Activated T-helper 1 cell treated with anti-CD3 and anti-CD28 coated beads, Interleukin-12 subunit alpha, Interleukin-12 subunit beta, Interleukin-2, Interleukin-4 antibody, amounts not matched to agents 30 ng/mL and 10 ng/mL and 1 ng/mL, durations not matched to agents 14 hours and 24 hours and 36 hours (primary cell): ENCODE measurements at regions not wholly inside any gene's neighbourhood (a gene's known extent, or its start where the extent isn't known, plus 50 kb on each side); places are given as distances from the start of the nearest gene placed in this dataset.

Source experiments
- DNase-seq: peaks from one replicate; pipeline ENCODE4 v3.0.0; 2021; ENCODE audit warnings: low spot score
- H3K27ac Mint-ChIP-seq: one replicate; pipeline ENCODE4 v1.8.0; 2021; ENCODE audit warnings: mild to moderate bottlenecking, mixed read lengths
- H3K27me3 Mint-ChIP-seq: one replicate; pipeline ENCODE4 v1.8.0; 2022; ENCODE audit warnings: mild to moderate bottlenecking, moderate library complexity, mixed read lengths; ENCODE audit not compliant: insufficient read depth
- H3K36me3 Mint-ChIP-seq: one replicate; pipeline ENCODE4 v1.8.0; 2021; ENCODE audit warnings: low read depth, mixed read lengths
- H3K4me1 Mint-ChIP-seq: one replicate; pipeline ENCODE4 v1.8.0; 2021; ENCODE audit warnings: low read depth, mixed read lengths
- H3K4me3 Mint-ChIP-seq: one replicate; pipeline ENCODE4 v1.8.0; 2021; ENCODE audit warnings: mild to moderate bottlenecking, moderate library complexity, mixed read lengths
- H3K9me3 Mint-ChIP-seq: one replicate; pipeline ENCODE4 v1.8.0; 2021; ENCODE audit warnings: mixed read lengths
- intact Hi-C: fragments of 100-400 bp; cut with micrococcal nuclease; formaldehyde crosslinking; loops from one replicate; pipeline ENCODE4 v1.15.1; 2024

GRCh38 chr12:24605916-24606315 is 343.0 kb downstream of the BCAT1 start:
- no peak overlapping the region for H3K4me3 Mint-ChIP-seq
- H3K36me3 Mint-ChIP-seq, result no peaks in the 10 kb centered on the region
- no peak overlapping the region for H3K27ac Mint-ChIP-seq
- peaks cover 10% of the 10 kb centered on the region for H3K9me3 Mint-ChIP-seq
- H3K4me1 Mint-ChIP-seq, result no peaks in the 10 kb centered on the region
- DNase-seq, result no peak
- H3K27me3 Mint-ChIP-seq, result no peaks in the 10 kb centered on the region
- intact Hi-C loops, result no loop called here

- Mint-ChIP-seq H3K27ac (no peak overlapping the region), H3K36me3 (no peaks in the 10 kb centered on the region), H3K9me3 (peaks cover 10% of the 10 kb centered on the region), H3K4me1 (no peaks in the 10 kb centered on the region), H3K4me3 (no peak overlapping the region), H3K27me3 (no peaks in the 10 kb centered on the region)
- intact Hi-C loops, result no loop called here
- no peak for DNase-seq
Measured at GRCh38 chr12:24605466-24605865, 343.4 kb downstream of the BCAT1 start.

- Mint-ChIP-seq H3K36me3 (no peaks in the 10 kb centered on the region), H3K9me3 (no peaks in the 10 kb centered on the region), H3K27ac (no peak overlapping the region), H3K4me3 (no peak overlapping the region), H3K27me3 (no peaks in the 10 kb centered on the region), H3K4me1 (no peaks in the 10 kb centered on the region)
- intact Hi-C loops, result no loop called here
- DNase-seq, result no peak
Measured at GRCh38 chr12:24603371-24603770, 345.5 kb downstream of the BCAT1 start.

- no peak overlapping the region for H3K4me3 Mint-ChIP-seq
- H3K9me3 Mint-ChIP-seq, result no peaks in the 10 kb centered on the region
- peak overlapping the region; percentile 67 for H3K27ac Mint-ChIP-seq
- intact Hi-C loops, result loop anchor here (1.0 to 2.0 kb wide), 3 partner anchors 118 to 238 kb away; no protein-coding TSS in a partner anchor
- H3K4me1 Mint-ChIP-seq, result no peaks in the 10 kb centered on the region
- DNase-seq, result no peak
- H3K27me3 Mint-ChIP-seq, result peaks cover 2% of the 10 kb centered on the region
- H3K36me3 Mint-ChIP-seq, result no peaks in the 10 kb centered on the region
Measured at GRCh38 chr12:24600996-24601395, 347.9 kb downstream of the BCAT1 start.

- peaks cover 2% of the 10 kb centered on the region for H3K27me3 Mint-ChIP-seq
- no peaks in the 10 kb centered on the region for H3K9me3 Mint-ChIP-seq
- intact Hi-C loops, result loop anchor here (2.0 kb wide), 1 partner anchor 118 kb away; no protein-coding TSS in a partner anchor
- no peaks in the 10 kb centered on the region for H3K4me1 Mint-ChIP-seq
- H3K36me3 Mint-ChIP-seq, result no peaks in the 10 kb centered on the region
- H3K27ac Mint-ChIP-seq, result peak overlapping the region; percentile 67
- DNase-seq, result no peak
- no peak overlapping the region for H3K4me3 Mint-ChIP-seq
Measured at GRCh38 chr12:24600551-24600950, 348.4 kb downstream of the BCAT1 start.

- Mint-ChIP-seq H3K4me1 (no peaks in the 10 kb centered on the region), H3K4me3 (no peak overlapping the region), H3K27me3 (peaks cover 2% of the 10 kb centered on the region), H3K36me3 (no peaks in the 10 kb centered on the region), H3K27ac (no peak overlapping the region), H3K9me3 (no peaks in the 10 kb centered on the region)
- intact Hi-C loops, result loop anchor here (2.0 to 5.0 kb wide), 3 partner anchors 119 to 647 kb away; no protein-coding TSS in a partner anchor
- no peak for DNase-seq
Measured at GRCh38 chr12:24599736-24600135, 349.2 kb downstream of the BCAT1 start.

GRCh38 chr12:24597580-24597979 is 351.3 kb downstream of the BCAT1 start:
- Mint-ChIP-seq H3K4me1 (no peaks in the 10 kb centered on the region), H3K4me3 (no peak overlapping the region), H3K9me3 (no peaks in the 10 kb centered on the region), H3K27me3 (peaks cover 2% of the 10 kb centered on the region), H3K27ac (no peak overlapping the region), H3K36me3 (no peaks in the 10 kb centered on the region)
- DNase-seq, result no peak
- intact Hi-C loops, result loop anchor here (5.0 kb wide), 2 partner anchors 180 to 645 kb away; no protein-coding TSS in a partner anchor

- no peak overlapping the region for H3K4me3 Mint-ChIP-seq
- intact Hi-C loops, result loop anchor here (5.0 kb wide), 2 partner anchors 180 to 645 kb away; no protein-coding TSS in a partner anchor
- H3K36me3 Mint-ChIP-seq, result no peaks in the 10 kb centered on the region
- H3K9me3 Mint-ChIP-seq, result no peaks in the 10 kb centered on the region
- peaks cover 2% of the 10 kb centered on the region for H3K27me3 Mint-ChIP-seq
- H3K4me1 Mint-ChIP-seq, result no peaks in the 10 kb centered on the region
- no peak for DNase-seq
- no peak overlapping the region for H3K27ac Mint-ChIP-seq
Measured at GRCh38 chr12:24596768-24597388, 352.0 kb downstream of the BCAT1 start.

GRCh38 chr12:24595652-24596235 is 353.2 kb downstream of the BCAT1 start:
- no peak overlapping the region for H3K27ac Mint-ChIP-seq
- peaks cover 2% of the 10 kb centered on the region for H3K27me3 Mint-ChIP-seq
- DNase-seq, result no peak
- no peaks in the 10 kb centered on the region for H3K36me3 Mint-ChIP-seq
- H3K9me3 Mint-ChIP-seq, result no peaks in the 10 kb centered on the region
- no peaks in the 10 kb centered on the region for H3K4me1 Mint-ChIP-seq
- intact Hi-C loops, result loop anchor here (5.0 kb wide), 2 partner anchors 182 to 643 kb away; no protein-coding TSS in a partner anchor
- H3K4me3 Mint-ChIP-seq, result no peak overlapping the region

- H3K27me3 Mint-ChIP-seq, result peaks cover 2% of the 10 kb centered on the region
- H3K9me3 Mint-ChIP-seq, result no peaks in the 10 kb centered on the region
- DNase-seq, result no peak
- intact Hi-C loops, result no loop called here
- no peaks in the 10 kb centered on the region for H3K4me1 Mint-ChIP-seq
- H3K36me3 Mint-ChIP-seq, result no peaks in the 10 kb centered on the region
- H3K4me3 Mint-ChIP-seq, result no peak overlapping the region
- no peak overlapping the region for H3K27ac Mint-ChIP-seq
Measured at GRCh38 chr12:24591715-24592440, 357.0 kb downstream of the BCAT1 start.

- no peaks in the 10 kb centered on the region for H3K36me3 Mint-ChIP-seq
- no peaks in the 10 kb centered on the region for H3K9me3 Mint-ChIP-seq
- no peak for DNase-seq
- no peak overlapping the region for H3K27ac Mint-ChIP-seq
- intact Hi-C loops, result no loop called here
- H3K4me3 Mint-ChIP-seq, result no peak overlapping the region
- H3K4me1 Mint-ChIP-seq, result no peaks in the 10 kb centered on the region
- no peaks in the 10 kb centered on the region for H3K27me3 Mint-ChIP-seq
Measured at GRCh38 chr12:24591079-24591626, 357.7 kb downstream of the BCAT1 start.

GRCh38 chr12:24586293-24586692 is 362.6 kb downstream of the BCAT1 start:
- Mint-ChIP-seq H3K27me3 (no peaks in the 10 kb centered on the region), H3K27ac (no peak overlapping the region), H3K36me3 (no peaks in the 10 kb centered on the region), H3K9me3 (peaks cover 8% of the 10 kb centered on the region), H3K4me1 (no peaks in the 10 kb centered on the region), H3K4me3 (no peak overlapping the region)
- intact Hi-C loops, result no loop called here
- no peak for DNase-seq
